WTC11 (cell line): ENCODE measurements at regions not wholly inside any gene's neighbourhood (a gene's known extent, or its start where the extent isn't known, plus 50 kb on each side); places are given as distances from the start of the nearest gene placed in this dataset.

Experiments
- ATAC-seq: fragments of 200-7000 bp; cut with Tn5 transposase; 2 replicates; pipeline ENCODE4 v1.10.0; 2021; ENCODE audit warnings: mild to moderate bottlenecking, moderate library complexity
- CTCF ChIA-PET: fragments of 300-600 bp; sonication (Branson Sonifier 250); formaldehyde crosslinking; loops from one replicate; lab custom pipeline; 2021; ENCODE audit warnings: antibody characterized with exemption; lab: Charles Lee
- POLR2A ChIA-PET: fragments of 350-600 bp; sonication (Branson Sonifier 250); formaldehyde crosslinking; loops from one replicate; lab custom pipeline; 2021; ENCODE audit warnings: antibody characterized with exemption; lab: Charles Lee
- DNase-seq: peaks from one replicate; pipeline ENCODE4 v3.0.0; 2021; ENCODE audit warnings: low spot score
- H3K27ac Mint-ChIP-seq: 2 replicates; pipeline ENCODE4 v1.8.0; 2021; ENCODE audit warnings: mixed read lengths
- H3K27me3 Mint-ChIP-seq: 2 replicates; pipeline ENCODE4 v1.8.0; 2021; ENCODE audit warnings: low read depth, mild to moderate bottlenecking, moderate library complexity, mixed read lengths
- H3K36me3 Mint-ChIP-seq: 2 replicates; pipeline ENCODE4 v1.8.0; 2021; ENCODE audit warnings: mixed read lengths
- H3K4me1 Mint-ChIP-seq: 2 replicates; pipeline ENCODE4 v1.8.0; 2022; ENCODE audit warnings: mixed read lengths
- H3K4me3 Mint-ChIP-seq: 2 replicates; pipeline ENCODE4 v1.8.0; 2021; ENCODE audit warnings: mild to moderate bottlenecking, moderate library complexity, mixed read lengths
- H3K9me3 Mint-ChIP-seq: 2 replicates; pipeline ENCODE4 v1.8.0; 2021; ENCODE audit warnings: mixed read lengths
- ATF1 ChIP-seq: sonication (generic); formaldehyde crosslinking; IDR thresholded peaks from 2 replicates; pipeline ENCODE4 v1.8.1; 2023; ENCODE audit warnings: mild to moderate bottlenecking, moderate library complexity, missing genetic modification reagents
- ATF6 ChIP-seq: sonication (generic); formaldehyde crosslinking; IDR thresholded peaks from 2 replicates; pipeline ENCODE4 v1.8.1; 2023; ENCODE audit warnings: mild to moderate bottlenecking, missing genetic modification reagents
- CBFB ChIP-seq: sonication (generic); formaldehyde crosslinking; IDR thresholded peaks from 2 replicates; pipeline ENCODE4 v1.8.1; 2022; ENCODE audit warnings: mild to moderate bottlenecking, low read depth, missing genetic modification reagents
- CDX4 ChIP-seq: fragments of 250-450 bp; sonication (Bioruptor Pico); IDR thresholded peaks from 2 replicates; pipeline ENCODE4 v1.9.0; 2021; ENCODE audit warnings: moderate library complexity, mild to moderate bottlenecking, inconsistent platforms, borderline replicate concordance
- GTF2I ChIP-seq: fragments of 250-450 bp; sonication (Bioruptor Pico); conservative IDR thresholded peaks from 2 replicates; pipeline ENCODE4 v1.4.0; 2021; ENCODE audit warnings: mild to moderate bottlenecking
- IRF2 ChIP-seq: sonication (generic); formaldehyde crosslinking; IDR thresholded peaks from 2 replicates; pipeline ENCODE4 v1.8.0; 2022; ENCODE audit warnings: low read depth, missing genetic modification reagents, borderline replicate concordance
- JAZF1 ChIP-seq: fragments of 250-450 bp; sonication (Bioruptor Pico); IDR thresholded peaks from 2 replicates; pipeline ENCODE4 v1.9.0; 2021; ENCODE audit warnings: moderate library complexity, mild to moderate bottlenecking, inconsistent platforms
- SMAD3 ChIP-seq: sonication (generic); formaldehyde crosslinking; IDR thresholded peaks from 2 replicates; pipeline ENCODE4 v1.8.0; 2022; ENCODE audit warnings: missing genetic modification reagents, mild to moderate bottlenecking, borderline replicate concordance
- ZNF416 ChIP-seq: fragments of 250-450 bp; sonication (Bioruptor Pico); IDR thresholded peaks from 2 replicates; pipeline ENCODE4 v1.9.0; 2021; ENCODE audit warnings: mild to moderate bottlenecking, inconsistent platforms
- TF ChIP-seq, protein P1 (sequence below): fragments of 250-450 bp; sonication (Bioruptor Pico); conservative IDR thresholded peaks from 2 replicates; pipeline ENCODE4 v1.9.0; 2021; ENCODE audit warnings: mild to moderate bottlenecking
- TF ChIP-seq, protein P2 (sequence below): sonication (generic); formaldehyde crosslinking; IDR thresholded peaks from 2 replicates; pipeline ENCODE4 v1.8.0; 2022; ENCODE audit warnings: mild to moderate bottlenecking, missing genetic modification reagents
- TF ChIP-seq, protein P3 (sequence below): fragments of 250-450 bp; sonication (Bioruptor Pico); IDR thresholded peaks from 2 replicates; pipeline ENCODE4 v1.9.0; 2021; ENCODE audit warnings: mild to moderate bottlenecking
- TF ChIP-seq, protein P4 (sequence below): sonication (generic); formaldehyde crosslinking; IDR thresholded peaks from 2 replicates; pipeline ENCODE4 v1.8.0; 2022; ENCODE audit warnings: mild to moderate bottlenecking, missing genetic modification reagents
- TF ChIP-seq, protein P5 (sequence below): sonication (generic); formaldehyde crosslinking; IDR thresholded peaks from 2 replicates; pipeline ENCODE4 v1.8.1; 2023; ENCODE audit warnings: mild to moderate bottlenecking, missing genetic modification reagents, borderline replicate concordance

- H3K9me3 Mint-ChIP-seq: peaks cover 9% of the 10 kb centered on the region; the same call in 1 of the 2 replicates
- ChIA-PET POLR2A (no interaction called here), CTCF (interaction anchor here (0.7 kb wide), 1 partner anchor 200 kb away, joined by 3 read pairs; no protein-coding TSS in a partner anchor)
- H3K4me1 Mint-ChIP-seq: peaks cover 9% of the 10 kb centered on the region
- TF ChIP-seq, protein P1, sequence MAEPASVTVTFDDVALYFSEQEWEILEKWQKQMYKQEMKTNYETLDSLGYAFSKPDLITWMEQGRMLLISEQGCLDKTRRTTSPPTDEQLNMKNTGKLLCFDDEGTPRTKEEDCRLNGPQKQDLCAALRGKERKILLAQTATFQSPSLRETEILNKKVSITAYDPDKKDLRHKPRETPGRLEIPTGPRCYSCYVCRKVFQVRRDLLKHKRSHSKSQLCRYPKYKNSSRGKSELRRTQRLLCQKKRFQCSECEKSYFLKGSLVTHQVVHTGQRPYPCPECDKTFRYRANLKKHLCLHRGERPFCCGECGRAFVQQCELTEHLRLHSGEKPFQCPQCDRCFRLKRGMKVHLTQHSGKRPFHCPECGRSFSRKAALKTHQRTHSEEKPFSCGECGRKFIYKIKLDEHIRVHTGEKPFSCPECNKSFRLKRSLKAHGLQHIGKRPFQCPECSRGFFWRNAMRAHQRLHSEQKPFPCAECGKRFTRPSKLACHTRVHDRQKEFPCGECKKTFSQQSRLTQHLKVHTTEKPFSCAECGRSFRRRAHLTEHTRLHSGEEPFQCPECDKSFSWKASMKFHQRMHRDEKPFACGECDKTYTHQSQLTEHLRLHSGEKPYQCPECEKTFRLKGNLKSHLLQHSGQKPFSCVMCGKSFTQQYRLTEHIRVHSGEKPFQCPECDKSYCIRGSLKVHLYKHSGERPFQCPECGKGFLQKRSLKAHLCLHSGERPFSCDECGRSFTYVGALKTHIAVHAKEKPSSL (CRISPR knock-in tag): no peak
- TF ChIP-seq, protein P2, sequence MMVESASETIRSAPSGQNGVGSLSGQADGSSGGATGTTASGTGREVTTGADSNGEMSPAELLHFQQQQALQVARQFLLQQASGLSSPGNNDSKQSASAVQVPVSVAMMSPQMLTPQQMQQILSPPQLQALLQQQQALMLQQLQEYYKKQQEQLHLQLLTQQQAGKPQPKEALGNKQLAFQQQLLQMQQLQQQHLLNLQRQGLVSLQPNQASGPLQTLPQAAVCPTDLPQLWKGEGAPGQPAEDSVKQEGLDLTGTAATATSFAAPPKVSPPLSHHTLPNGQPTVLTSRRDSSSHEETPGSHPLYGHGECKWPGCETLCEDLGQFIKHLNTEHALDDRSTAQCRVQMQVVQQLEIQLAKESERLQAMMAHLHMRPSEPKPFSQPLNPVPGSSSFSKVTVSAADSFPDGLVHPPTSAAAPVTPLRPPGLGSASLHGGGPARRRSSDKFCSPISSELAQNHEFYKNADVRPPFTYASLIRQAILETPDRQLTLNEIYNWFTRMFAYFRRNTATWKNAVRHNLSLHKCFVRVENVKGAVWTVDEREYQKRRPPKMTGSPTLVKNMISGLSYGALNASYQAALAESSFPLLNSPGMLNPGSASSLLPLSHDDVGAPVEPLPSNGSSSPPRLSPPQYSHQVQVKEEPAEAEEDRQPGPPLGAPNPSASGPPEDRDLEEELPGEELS: no peak
- TF ChIP-seq IRF2 (CRISPR knock-in tag) (no peak), CBFB (CRISPR knock-in tag) (no peak), ATF1 (CRISPR knock-in tag) (no peak), ZNF416 (CRISPR knock-in tag) (no peak), SMAD3 (CRISPR knock-in tag) (no peak), CDX4 (CRISPR knock-in tag) (no peak), ATF6 (CRISPR knock-in tag) (no peak), GTF2I (CRISPR knock-in tag) (no peak), JAZF1 (CRISPR knock-in tag) (no peak)
- TF ChIP-seq, protein P3, sequence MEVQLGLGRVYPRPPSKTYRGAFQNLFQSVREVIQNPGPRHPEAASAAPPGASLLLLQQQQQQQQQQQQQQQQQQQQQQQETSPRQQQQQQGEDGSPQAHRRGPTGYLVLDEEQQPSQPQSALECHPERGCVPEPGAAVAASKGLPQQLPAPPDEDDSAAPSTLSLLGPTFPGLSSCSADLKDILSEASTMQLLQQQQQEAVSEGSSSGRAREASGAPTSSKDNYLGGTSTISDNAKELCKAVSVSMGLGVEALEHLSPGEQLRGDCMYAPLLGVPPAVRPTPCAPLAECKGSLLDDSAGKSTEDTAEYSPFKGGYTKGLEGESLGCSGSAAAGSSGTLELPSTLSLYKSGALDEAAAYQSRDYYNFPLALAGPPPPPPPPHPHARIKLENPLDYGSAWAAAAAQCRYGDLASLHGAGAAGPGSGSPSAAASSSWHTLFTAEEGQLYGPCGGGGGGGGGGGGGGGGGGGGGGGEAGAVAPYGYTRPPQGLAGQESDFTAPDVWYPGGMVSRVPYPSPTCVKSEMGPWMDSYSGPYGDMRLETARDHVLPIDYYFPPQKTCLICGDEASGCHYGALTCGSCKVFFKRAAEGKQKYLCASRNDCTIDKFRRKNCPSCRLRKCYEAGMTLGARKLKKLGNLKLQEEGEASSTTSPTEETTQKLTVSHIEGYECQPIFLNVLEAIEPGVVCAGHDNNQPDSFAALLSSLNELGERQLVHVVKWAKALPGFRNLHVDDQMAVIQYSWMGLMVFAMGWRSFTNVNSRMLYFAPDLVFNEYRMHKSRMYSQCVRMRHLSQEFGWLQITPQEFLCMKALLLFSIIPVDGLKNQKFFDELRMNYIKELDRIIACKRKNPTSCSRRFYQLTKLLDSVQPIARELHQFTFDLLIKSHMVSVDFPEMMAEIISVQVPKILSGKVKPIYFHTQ (CRISPR knock-in tag): no peak
- TF ChIP-seq, protein P4, sequence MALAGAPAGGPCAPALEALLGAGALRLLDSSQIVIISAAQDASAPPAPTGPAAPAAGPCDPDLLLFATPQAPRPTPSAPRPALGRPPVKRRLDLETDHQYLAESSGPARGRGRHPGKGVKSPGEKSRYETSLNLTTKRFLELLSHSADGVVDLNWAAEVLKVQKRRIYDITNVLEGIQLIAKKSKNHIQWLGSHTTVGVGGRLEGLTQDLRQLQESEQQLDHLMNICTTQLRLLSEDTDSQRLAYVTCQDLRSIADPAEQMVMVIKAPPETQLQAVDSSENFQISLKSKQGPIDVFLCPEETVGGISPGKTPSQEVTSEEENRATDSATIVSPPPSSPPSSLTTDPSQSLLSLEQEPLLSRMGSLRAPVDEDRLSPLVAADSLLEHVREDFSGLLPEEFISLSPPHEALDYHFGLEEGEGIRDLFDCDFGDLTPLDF: no peak
- TF ChIP-seq, protein P5, sequence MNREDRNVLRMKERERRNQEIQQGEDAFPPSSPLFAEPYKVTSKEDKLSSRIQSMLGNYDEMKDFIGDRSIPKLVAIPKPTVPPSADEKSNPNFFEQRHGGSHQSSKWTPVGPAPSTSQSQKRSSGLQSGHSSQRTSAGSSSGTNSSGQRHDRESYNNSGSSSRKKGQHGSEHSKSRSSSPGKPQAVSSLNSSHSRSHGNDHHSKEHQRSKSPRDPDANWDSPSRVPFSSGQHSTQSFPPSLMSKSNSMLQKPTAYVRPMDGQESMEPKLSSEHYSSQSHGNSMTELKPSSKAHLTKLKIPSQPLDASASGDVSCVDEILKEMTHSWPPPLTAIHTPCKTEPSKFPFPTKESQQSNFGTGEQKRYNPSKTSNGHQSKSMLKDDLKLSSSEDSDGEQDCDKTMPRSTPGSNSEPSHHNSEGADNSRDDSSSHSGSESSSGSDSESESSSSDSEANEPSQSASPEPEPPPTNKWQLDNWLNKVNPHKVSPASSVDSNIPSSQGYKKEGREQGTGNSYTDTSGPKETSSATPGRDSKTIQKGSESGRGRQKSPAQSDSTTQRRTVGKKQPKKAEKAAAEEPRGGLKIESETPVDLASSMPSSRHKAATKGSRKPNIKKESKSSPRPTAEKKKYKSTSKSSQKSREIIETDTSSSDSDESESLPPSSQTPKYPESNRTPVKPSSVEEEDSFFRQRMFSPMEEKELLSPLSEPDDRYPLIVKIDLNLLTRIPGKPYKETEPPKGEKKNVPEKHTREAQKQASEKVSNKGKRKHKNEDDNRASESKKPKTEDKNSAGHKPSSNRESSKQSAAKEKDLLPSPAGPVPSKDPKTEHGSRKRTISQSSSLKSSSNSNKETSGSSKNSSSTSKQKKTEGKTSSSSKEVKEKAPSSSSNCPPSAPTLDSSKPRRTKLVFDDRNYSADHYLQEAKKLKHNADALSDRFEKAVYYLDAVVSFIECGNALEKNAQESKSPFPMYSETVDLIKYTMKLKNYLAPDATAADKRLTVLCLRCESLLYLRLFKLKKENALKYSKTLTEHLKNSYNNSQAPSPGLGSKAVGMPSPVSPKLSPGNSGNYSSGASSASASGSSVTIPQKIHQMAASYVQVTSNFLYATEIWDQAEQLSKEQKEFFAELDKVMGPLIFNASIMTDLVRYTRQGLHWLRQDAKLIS (CRISPR knock-in tag): no peak
- no peaks in the 10 kb centered on the region for H3K27me3 Mint-ChIP-seq
- no peak overlapping the region for H3K4me3 Mint-ChIP-seq
- H3K27ac Mint-ChIP-seq: no peak overlapping the region
- no peaks in the 10 kb centered on the region for H3K36me3 Mint-ChIP-seq
- DNase-seq (no peak), ATAC-seq (no peak)
These were observed 418.0 kb downstream of the SPATA31D1 start for GRCh38 chr9:82406456-82407085.
